ENCODE measurements at regions not wholly inside any gene's neighbourhood (a gene's known extent, or its start where the extent isn't known, plus 50 kb on each side); places are given as distances from the start of the nearest gene placed in this dataset.

GRCh38 chr22:48641906-48642475, 1185.7 kb downstream of the BRD1 start:
- no peaks in the 10 kb centered on the region for H3K36me3 Mint-ChIP-seq
- H3K27ac Mint-ChIP-seq: no peak overlapping the region
- DNase-seq (no peak), ATAC-seq (replicated peaks) (no peak)
- H3K27me3 Mint-ChIP-seq: no peaks in the 10 kb centered on the region
- no peaks in the 10 kb centered on the region for H3K4me1 Mint-ChIP-seq
- no peaks in the 10 kb centered on the region for H3K9me3 Mint-ChIP-seq
- H3K4me3 Mint-ChIP-seq: no peak overlapping the region

- no peaks in the 10 kb centered on the region for H3K36me3 Mint-ChIP-seq
- H3K4me3 Mint-ChIP-seq: no peak overlapping the region
- no peaks in the 10 kb centered on the region for H3K9me3 Mint-ChIP-seq
- ATAC-seq (replicated peaks) (no peak), DNase-seq (no peak)
- H3K4me1 Mint-ChIP-seq: peaks cover 4 to 6% of the 10 kb centered on the region in 2 donors
- no peak overlapping the region for H3K27ac Mint-ChIP-seq
- H3K27me3 Mint-ChIP-seq: no peaks in the 10 kb centered on the region
Observed at GRCh38 chr22:48640890-48641841, 1186.5 kb downstream of the BRD1 start.

- Mint-ChIP-seq H3K9me3 (no peaks in the 10 kb centered on the region), H3K4me3 (no peak overlapping the region), H3K27ac (no peak overlapping the region), H3K4me1 (peaks cover 9 to 11% of the 10 kb centered on the region in 2 donors), H3K36me3 (no peaks in the 10 kb centered on the region), H3K27me3 (no peaks in the 10 kb centered on the region)
- no peak for DNase-seq
- no peak for ATAC-seq (replicated peaks)
Observed at GRCh38 chr22:48639896-48640748, 1187.6 kb downstream of the BRD1 start.

- no peak overlapping the region for H3K4me3 Mint-ChIP-seq
- peaks cover 9 to 11% of the 10 kb centered on the region in 2 donors for H3K4me1 Mint-ChIP-seq
- H3K36me3 Mint-ChIP-seq: no peaks in the 10 kb centered on the region
- H3K27me3 Mint-ChIP-seq: no peaks in the 10 kb centered on the region
- no peak overlapping the region for H3K27ac Mint-ChIP-seq
- DNase-seq (no peak), ATAC-seq (replicated peaks) (no peak)
- H3K9me3 Mint-ChIP-seq: no peaks in the 10 kb centered on the region
Observed at GRCh38 chr22:48639021-48639795, 1188.5 kb downstream of the BRD1 start.

GRCh38 chr22:48637231-48637630, 1190.4 kb downstream of the BRD1 start:
- no peaks in the 10 kb centered on the region for H3K9me3 Mint-ChIP-seq
- DNase-seq (no peak), ATAC-seq (replicated peaks) (no peak)
- H3K4me1 Mint-ChIP-seq: peaks cover 9 to 11% of the 10 kb centered on the region in 2 donors
- no peaks in the 10 kb centered on the region for H3K27me3 Mint-ChIP-seq
- H3K4me3 Mint-ChIP-seq: no peak overlapping the region
- H3K36me3 Mint-ChIP-seq: no peaks in the 10 kb centered on the region
- H3K27ac Mint-ChIP-seq: no peak overlapping the region

GRCh38 chr22:48636746-48637145, 1190.9 kb downstream of the BRD1 start:
- ATAC-seq (replicated peaks) (no peak), DNase-seq (no peak)
- no peak overlapping the region for H3K27ac Mint-ChIP-seq
- no peaks in the 10 kb centered on the region for H3K27me3 Mint-ChIP-seq
- peaks cover 9 to 11% of the 10 kb centered on the region in 2 donors for H3K4me1 Mint-ChIP-seq
- H3K4me3 Mint-ChIP-seq: no peak overlapping the region
- H3K36me3 Mint-ChIP-seq: no peaks in the 10 kb centered on the region
- no peaks in the 10 kb centered on the region for H3K9me3 Mint-ChIP-seq

GRCh38 chr22:48635816-48636215, 1191.9 kb downstream of the BRD1 start:
- H3K36me3 Mint-ChIP-seq: no peaks in the 10 kb centered on the region
- H3K9me3 Mint-ChIP-seq: no peaks in the 10 kb centered on the region
- ATAC-seq (replicated peaks) (no peak), DNase-seq (no peak)
- no peak overlapping the region for H3K4me3 Mint-ChIP-seq
- H3K27me3 Mint-ChIP-seq: no peaks in the 10 kb centered on the region
- H3K4me1 Mint-ChIP-seq: peaks cover 9 to 11% of the 10 kb centered on the region in 2 donors
- no peak overlapping the region for H3K27ac Mint-ChIP-seq

GRCh38 chr22:48635031-48635430, 1192.6 kb downstream of the BRD1 start:
- DNase-seq (no peak), ATAC-seq (replicated peaks) (no peak)
- H3K4me1 Mint-ChIP-seq: peaks cover 9 to 11% of the 10 kb centered on the region in 2 donors
- no peak overlapping the region for H3K27ac Mint-ChIP-seq
- no peaks in the 10 kb centered on the region for H3K36me3 Mint-ChIP-seq
- no peak overlapping the region for H3K4me3 Mint-ChIP-seq
- no peaks in the 10 kb centered on the region for H3K27me3 Mint-ChIP-seq
- no peaks in the 10 kb centered on the region for H3K9me3 Mint-ChIP-seq

- DNase-seq (no peak), ATAC-seq (replicated peaks) (no peak)
- Mint-ChIP-seq H3K27me3 (no peaks in the 10 kb centered on the region), H3K36me3 (no peaks in the 10 kb centered on the region), H3K4me1 (peaks cover 9 to 11% of the 10 kb centered on the region in 2 donors), H3K9me3 (no peaks in the 10 kb centered on the region), H3K4me3 (no peak overlapping the region), H3K27ac (no peak overlapping the region)
Observed at GRCh38 chr22:48633996-48634836, 1193.5 kb downstream of the BRD1 start.

GRCh38 chr22:48632646-48633246, 1194.9 kb downstream of the BRD1 start:
- ATAC-seq (replicated peaks) (no peak), DNase-seq (no peak)
- Mint-ChIP-seq H3K4me3 (no peak overlapping the region), H3K4me1 (peaks cover 9 to 11% of the 10 kb centered on the region in 2 donors), H3K27ac (no peak overlapping the region), H3K9me3 (no peaks in the 10 kb centered on the region), H3K36me3 (no peaks in the 10 kb centered on the region), H3K27me3 (no peaks in the 10 kb centered on the region)

GRCh38 chr22:48631288-48631863, 1196.3 kb downstream of the BRD1 start:
- Mint-ChIP-seq H3K9me3 (no peaks in the 10 kb centered on the region), H3K27me3 (no peaks in the 10 kb centered on the region), H3K4me3 (no peak overlapping the region), H3K36me3 (no peaks in the 10 kb centered on the region), H3K4me1 (peaks cover 7% of the 10 kb centered on the region in 2 donors), H3K27ac (no peak overlapping the region)
- ATAC-seq (replicated peaks) (no peak), DNase-seq (no peak)

GRCh38 chr22:48630848-48631247, 1196.8 kb downstream of the BRD1 start:
- no peaks in the 10 kb centered on the region for H3K36me3 Mint-ChIP-seq
- no peaks in the 10 kb centered on the region for H3K9me3 Mint-ChIP-seq
- no peak overlapping the region for H3K27ac Mint-ChIP-seq
- H3K27me3 Mint-ChIP-seq: no peaks in the 10 kb centered on the region
- peaks cover 2% of the 10 kb centered on the region in 2 donors for H3K4me1 Mint-ChIP-seq
- DNase-seq (no peak), ATAC-seq (replicated peaks) (no peak)
- no peak overlapping the region for H3K4me3 Mint-ChIP-seq

- DNase-seq (no peak), ATAC-seq (replicated peaks) (no peak)
- no peaks in the 10 kb centered on the region for H3K9me3 Mint-ChIP-seq
- no peak overlapping the region for H3K27ac Mint-ChIP-seq
- H3K27me3 Mint-ChIP-seq: no peaks in the 10 kb centered on the region
- H3K4me3 Mint-ChIP-seq: no peak overlapping the region
- H3K36me3 Mint-ChIP-seq: no peaks in the 10 kb centered on the region
- no peaks in the 10 kb centered on the region for H3K4me1 Mint-ChIP-seq
Observed at GRCh38 chr22:48630433-48630754, 1197.3 kb downstream of the BRD1 start.
